CD4-positive, alpha-beta T cell treated with Interleukin-17A for 4 hours (primary cell): ENCODE measurements at regions not wholly inside any gene's neighbourhood (a gene's known extent, or its start where the extent isn't known, plus 50 kb on each side); places are given as distances from the start of the nearest gene placed in this dataset.

Source experiments
- DNase-seq: peaks from one replicate; pipeline ENCODE4 v3.0.0-alpha.2; 2020; ENCODE audit warnings: mixed read lengths

- no peak for DNase-seq
Measured at GRCh38 chr19:29400917-29401711, 124.7 kb upstream of the VSTM2B start.

GRCh38 chr19:29401712-29402421, 123.9 kb upstream of the VSTM2B start:
- no peak for DNase-seq

GRCh38 chr19:29402563-29402962, 123.2 kb upstream of the VSTM2B start:
- DNase-seq: no peak

GRCh38 chr19:29404015-29404414, 121.8 kb upstream of the VSTM2B start:
- no peak for DNase-seq

- no peak for DNase-seq
Measured at GRCh38 chr19:29404951-29405727, 120.7 kb upstream of the VSTM2B start.

- DNase-seq: no peak
Measured at GRCh38 chr19:29405728-29405995, 120.1 kb upstream of the VSTM2B start.

GRCh38 chr19:29409076-29409862, 116.5 kb upstream of the VSTM2B start:
- DNase-seq: no peak

- DNase-seq: no peak
Measured at GRCh38 chr19:29410601-29411000, 115.2 kb upstream of the VSTM2B start.

- DNase-seq: no peak
Measured at GRCh38 chr19:29411113-29411581, 114.6 kb upstream of the VSTM2B start.

GRCh38 chr19:29413435-29413834, 112.4 kb upstream of the VSTM2B start:
- no peak for DNase-seq

- no peak for DNase-seq
Measured at GRCh38 chr19:29415507-29415906, 110.3 kb upstream of the VSTM2B start.

GRCh38 chr19:29417048-29417447, 108.7 kb upstream of the VSTM2B start:
- DNase-seq: no peak

GRCh38 chr19:29418201-29418600, 107.6 kb upstream of the VSTM2B start:
- no peak for DNase-seq

- no peak for DNase-seq
Measured at GRCh38 chr19:29420065-29420464, 105.7 kb upstream of the VSTM2B start.

GRCh38 chr19:29420482-29421195, 105.2 kb upstream of the VSTM2B start:
- no peak for DNase-seq

- DNase-seq: no peak
Measured at GRCh38 chr19:29421196-29421545, 104.6 kb upstream of the VSTM2B start.

- DNase-seq: no peak
Measured at GRCh38 chr19:29422047-29422446, 103.7 kb upstream of the VSTM2B start.

- DNase-seq: no peak
Measured at GRCh38 chr19:29422486-29423085, 103.2 kb upstream of the VSTM2B start.

GRCh38 chr19:29428071-29428470, 97.7 kb upstream of the VSTM2B start:
- no peak for DNase-seq

- DNase-seq: no peak
Measured at GRCh38 chr19:29429021-29429420, 96.8 kb upstream of the VSTM2B start.

- DNase-seq: no peak
Measured at GRCh38 chr19:29429581-29429980, 96.2 kb upstream of the VSTM2B start.

GRCh38 chr19:29431332-29431731, 94.5 kb upstream of the VSTM2B start:
- DNase-seq: no peak
